WTC11 (cell line): ENCODE measurements at regions not wholly inside any gene's neighbourhood (a gene's known extent, or its start where the extent isn't known, plus 50 kb on each side); places are given as distances from the start of the nearest gene placed in this dataset.

Experiments
- ATAC-seq: fragments of 200-7000 bp; cut with Tn5 transposase; 2 replicates; pipeline ENCODE4 v1.10.0; 2021; ENCODE audit warnings: mild to moderate bottlenecking, moderate library complexity
- CTCF ChIA-PET: fragments of 300-600 bp; sonication (Branson Sonifier 250); formaldehyde crosslinking; loops from one replicate; lab custom pipeline; 2021; ENCODE audit warnings: antibody characterized with exemption; lab: Charles Lee
- POLR2A ChIA-PET: fragments of 350-600 bp; sonication (Branson Sonifier 250); formaldehyde crosslinking; loops from one replicate; lab custom pipeline; 2021; ENCODE audit warnings: antibody characterized with exemption; lab: Charles Lee
- DNase-seq: peaks from one replicate; pipeline ENCODE4 v3.0.0; 2021; ENCODE audit warnings: low spot score
- H3K27ac Mint-ChIP-seq: 2 replicates; pipeline ENCODE4 v1.8.0; 2021; ENCODE audit warnings: mixed read lengths
- H3K27me3 Mint-ChIP-seq: 2 replicates; pipeline ENCODE4 v1.8.0; 2021; ENCODE audit warnings: low read depth, mild to moderate bottlenecking, moderate library complexity, mixed read lengths
- H3K36me3 Mint-ChIP-seq: 2 replicates; pipeline ENCODE4 v1.8.0; 2021; ENCODE audit warnings: mixed read lengths
- H3K4me1 Mint-ChIP-seq: 2 replicates; pipeline ENCODE4 v1.8.0; 2022; ENCODE audit warnings: mixed read lengths
- H3K4me3 Mint-ChIP-seq: 2 replicates; pipeline ENCODE4 v1.8.0; 2021; ENCODE audit warnings: mild to moderate bottlenecking, moderate library complexity, mixed read lengths
- H3K9me3 Mint-ChIP-seq: 2 replicates; pipeline ENCODE4 v1.8.0; 2021; ENCODE audit warnings: mixed read lengths
- ARID4B ChIP-seq: sonication (generic); formaldehyde crosslinking; IDR thresholded peaks from 2 replicates; pipeline ENCODE4 v1.8.0; 2023; ENCODE audit warnings: missing genetic modification reagents, mild to moderate bottlenecking, borderline replicate concordance
- CDX4 ChIP-seq: fragments of 250-450 bp; sonication (Bioruptor Pico); IDR thresholded peaks from 2 replicates; pipeline ENCODE4 v1.9.0; 2021; ENCODE audit warnings: moderate library complexity, mild to moderate bottlenecking, inconsistent platforms, borderline replicate concordance
- ELF4 ChIP-seq: sonication (generic); formaldehyde crosslinking; IDR thresholded peaks from 2 replicates; pipeline ENCODE4 v1.8.1; 2022; ENCODE audit warnings: low read depth, mild to moderate bottlenecking, moderate library complexity, missing genetic modification reagents
- JAZF1 ChIP-seq: fragments of 250-450 bp; sonication (Bioruptor Pico); IDR thresholded peaks from 2 replicates; pipeline ENCODE4 v1.9.0; 2021; ENCODE audit warnings: moderate library complexity, mild to moderate bottlenecking, inconsistent platforms
- MAX ChIP-seq: sonication (generic); formaldehyde crosslinking; IDR thresholded peaks from 2 replicates; pipeline ENCODE4 v1.8.0; 2022; ENCODE audit warnings: mild to moderate bottlenecking, missing genetic modification reagents
- MYBL2 ChIP-seq: sonication (generic); formaldehyde crosslinking; IDR thresholded peaks from 2 replicates; pipeline ENCODE4 v1.8.1; 2023; ENCODE audit warnings: mild to moderate bottlenecking, moderate library complexity, missing genetic modification reagents
- NFATC4 ChIP-seq: fragments of 250-450 bp; sonication (Bioruptor Pico); IDR thresholded peaks from 2 replicates; pipeline ENCODE4 v1.9.0; 2021; ENCODE audit warnings: mild to moderate bottlenecking
- PRRX2 ChIP-seq: fragments of 250-450 bp; sonication (Bioruptor Pico); IDR thresholded peaks from 2 replicates; pipeline ENCODE4 v1.8.0; 2021; ENCODE audit warnings: mild to moderate bottlenecking
- SMAD4 ChIP-seq: sonication (generic); formaldehyde crosslinking; IDR thresholded peaks from 2 replicates; pipeline ENCODE4 v1.8.0; 2022; ENCODE audit warnings: mild to moderate bottlenecking, missing genetic modification reagents
- SP1 ChIP-seq: sonication (generic); formaldehyde crosslinking; conservative IDR thresholded peaks from 2 replicates; pipeline ENCODE4 v1.8.1; 2022; ENCODE audit warnings: missing genetic modification reagents
- STAT6 ChIP-seq: sonication (generic); formaldehyde crosslinking; conservative IDR thresholded peaks from 2 replicates; pipeline ENCODE4 v1.8.1; 2023; ENCODE audit warnings: mild to moderate bottlenecking, low read depth, missing genetic modification reagents, moderate library complexity
- TP53 ChIP-seq: sonication (generic); formaldehyde crosslinking; IDR thresholded peaks from 2 replicates; pipeline ENCODE4 v1.8.1; 2023; ENCODE audit warnings: mild to moderate bottlenecking, missing genetic modification reagents
- USF1 ChIP-seq: sonication (generic); formaldehyde crosslinking; IDR thresholded peaks from 2 replicates; pipeline ENCODE4 v1.8.0; 2022; ENCODE audit warnings: mild to moderate bottlenecking, missing genetic modification reagents
- ZNF423 ChIP-seq: fragments of 250-450 bp; sonication (Bioruptor Pico); IDR thresholded peaks from 2 replicates; pipeline ENCODE4 v2.1.2; 2022; ENCODE audit warnings: mild to moderate bottlenecking, moderate library complexity
- ZNF532 ChIP-seq: fragments of 250-450 bp; sonication (Bioruptor Pico); IDR thresholded peaks from 2 replicates; pipeline ENCODE4 v1.9.0; 2021; ENCODE audit warnings: mild to moderate bottlenecking, borderline replicate concordance
- ZNF671 ChIP-seq: fragments of 250-450 bp; sonication (Bioruptor Pico); IDR thresholded peaks from 2 replicates; pipeline ENCODE4 v1.8.0; 2021; ENCODE audit warnings: mild to moderate bottlenecking
- ZSCAN18 ChIP-seq: fragments of 250-450 bp; sonication (Bioruptor Pico); IDR thresholded peaks from 2 replicates; pipeline ENCODE4 v2.1.2; 2022; ENCODE audit warnings: mild to moderate bottlenecking, moderate library complexity

GRCh38 chr6:168794491-168794890 lies 353.5 kb downstream of the SMOC2 start:
- POLR2A ChIA-PET, result no interaction called here
- Mint-ChIP-seq H3K4me1 (no peaks in the 10 kb centered on the region), H3K4me3 (no peak overlapping the region), H3K9me3 (peaks cover 16% of the 10 kb centered on the region), H3K36me3 (peaks cover 8% of the 10 kb centered on the region), H3K27ac (no peak overlapping the region), H3K27me3 (peaks cover 2% of the 10 kb centered on the region; the same call in 1 of the 2 replicates)
- ATAC-seq (no peak), DNase-seq (no peak)
- CTCF ChIA-PET, result no interaction called here
- TF ChIP-seq MAX (CRISPR knock-in tag), result no peak
- TF ChIP-seq ELF4, result no peak
- no peak for TF ChIP-seq NFATC4 (CRISPR knock-in tag)
- TF ChIP-seq STAT6 (CRISPR knock-in tag), result no peak
- TF ChIP-seq TP53 (CRISPR knock-in tag), result no peak

GRCh38 chr6:168793649-168794048 lies 352.7 kb downstream of the SMOC2 start:
- no peak for ATAC-seq
- peaks cover 8% of the 10 kb centered on the region for H3K36me3 Mint-ChIP-seq
- H3K9me3 Mint-ChIP-seq, result peaks cover 16% of the 10 kb centered on the region
- POLR2A ChIA-PET, result no interaction called here
- TF ChIP-seq ZNF423 (CRISPR knock-in tag) (no peak), ZSCAN18 (CRISPR knock-in tag) (no peak), SMAD4 (CRISPR knock-in tag) (no peak), TP53 (CRISPR knock-in tag) (no peak), MYBL2 (CRISPR knock-in tag) (no peak), PRRX2 (CRISPR knock-in tag) (no peak), SP1 (CRISPR knock-in tag) (no peak), ARID4B (CRISPR knock-in tag) (no peak), USF1 (CRISPR knock-in tag) (no peak), ZNF671 (CRISPR knock-in tag) (no peak)
- TF ChIP-seq, all 79 proteins: peak for 0
- Mint-ChIP-seq H3K27me3 (peaks cover 2% of the 10 kb centered on the region; the same call in 1 of the 2 replicates), H3K27ac (no peak overlapping the region), H3K4me1 (no peaks in the 10 kb centered on the region), H3K4me3 (no peak overlapping the region)
- no peak for DNase-seq
- CTCF ChIA-PET, result no interaction called here

- ATAC-seq, result no peak
- no peak for TF ChIP-seq JAZF1 (CRISPR knock-in tag)
- no peak for TF ChIP-seq ZNF532 (CRISPR knock-in tag)
- TF ChIP-seq CDX4, result no peak
Measured at GRCh38 chr6:168791917-168792316, 350.9 kb downstream of the SMOC2 start.

More at GRCh38 chr6:168791917-168792316, 350.9 kb downstream of the SMOC2 start:
- ChIA-PET CTCF (no interaction called here), POLR2A (no interaction called here)
- Mint-ChIP-seq H3K27me3 (peaks cover 2% of the 10 kb centered on the region; the same call in 1 of the 2 replicates), H3K4me1 (no peaks in the 10 kb centered on the region), H3K9me3 (peaks cover 16% of the 10 kb centered on the region), H3K4me3 (no peak overlapping the region), H3K36me3 (peaks cover 8% of the 10 kb centered on the region), H3K27ac (no peak overlapping the region)
- no peak for DNase-seq
